NT2/D1 (cell line): ENCODE measurements at regions not wholly inside any gene's neighbourhood (a gene's known extent, or its start where the extent isn't known, plus 50 kb on each side); places are given as distances from the start of the nearest gene placed in this dataset.
"Not testable (repeated sequence)": the region's sequence is repeated elsewhere in the genome, so short reads cannot be mapped to it uniquely, and the experiment has no call there.

ENCODE experiments used
- DNase-seq: peaks from one replicate; pipeline ENCODE4 v3.0.0-alpha.2; 2011; ENCODE audit warnings: low read depth, low spot score
- H3K27me3 ChIP-seq: 2 replicates; pipeline ENCODE4 v1.6.0; 2011; ENCODE audit warnings: mild to moderate bottlenecking; ENCODE audit not compliant: insufficient read length, insufficient read depth
- H3K36me3 ChIP-seq: 2 replicates; pipeline ENCODE4 v1.6.1; 2011; ENCODE audit warnings: mild to moderate bottlenecking, low read length, mixed read lengths; ENCODE audit not compliant: insufficient read depth, insufficient read length
- H3K4me1 ChIP-seq: 2 replicates; pipeline ENCODE4 v1.5.1; 2011; ENCODE audit not compliant: insufficient read depth, insufficient read length
- H3K4me3 ChIP-seq: 2 replicates; pipeline ENCODE4 v1.5.1; 2011; ENCODE audit warnings: low read depth; ENCODE audit not compliant: insufficient read length
- H3K9ac ChIP-seq: 2 replicates; pipeline ENCODE4 v1.6.0; 2011; ENCODE audit warnings: low read depth; ENCODE audit not compliant: insufficient read length
- H3K9me3 ChIP-seq: 2 replicates; pipeline ENCODE4 v1.5.1; 2011; ENCODE audit warnings: mild to moderate bottlenecking, low read length; ENCODE audit not compliant: insufficient read depth
- SUZ12 ChIP-seq: IDR thresholded peaks from 2 replicates; pipeline ENCODE4 v1.6.1; 2011; ENCODE audit not compliant: insufficient read length, insufficient read depth; ENCODE audit errors: extremely low read depth
- YY1 ChIP-seq: IDR thresholded peaks from 2 replicates; pipeline ENCODE4 v1.6.1; 2011; ENCODE audit not compliant: insufficient read length, insufficient read depth
- ZNF274 ChIP-seq: IDR thresholded peaks from 2 replicates; pipeline ENCODE4 v1.6.1; 2011; ENCODE audit warnings: mild to moderate bottlenecking, low read depth, low read length

GRCh38 chr6:68186870-68187269 lies 448.2 kb upstream of the ADGRB3 start:
- no peak overlapping the region for H3K9ac ChIP-seq
- no peaks in the 10 kb centered on the region for H3K9me3 ChIP-seq
- peaks cover 7% of the 10 kb centered on the region for H3K27me3 ChIP-seq
- DNase-seq = no peak
- TF ChIP-seq SUZ12 (no peak), YY1 (no peak), ZNF274 (no peak)
- H3K4me3 ChIP-seq = no peak overlapping the region
- H3K36me3 ChIP-seq = no peaks in the 10 kb centered on the region
- H3K4me1 ChIP-seq = no peaks in the 10 kb centered on the region

GRCh38 chr6:68182386-68182785 lies 452.7 kb upstream of the ADGRB3 start:
- no peaks in the 10 kb centered on the region for H3K4me1 ChIP-seq
- no peaks in the 10 kb centered on the region; the same call in 1 of the 2 replicates for H3K9me3 ChIP-seq
- H3K4me3 ChIP-seq = no peak overlapping the region
- TF ChIP-seq SUZ12 = no peak
- TF ChIP-seq YY1 = no peak
- TF ChIP-seq ZNF274 = no peak
- DNase-seq = no peak
- H3K27me3 ChIP-seq = peaks cover 35% of the 10 kb centered on the region
- H3K9ac ChIP-seq = no peak overlapping the region
- H3K36me3 ChIP-seq = no peaks in the 10 kb centered on the region

GRCh38 chr6:68181027-68181426 lies 454.1 kb upstream of the ADGRB3 start:
- peaks cover 37% of the 10 kb centered on the region for H3K27me3 ChIP-seq
- not testable (repeated sequence) for H3K4me1 ChIP-seq
- peak; percentile 46 for DNase-seq

GRCh38 chr6:68173616-68174015 lies 461.5 kb upstream of the ADGRB3 start:
- Histone ChIP-seq H3K9me3 (no peaks in the 10 kb centered on the region), H3K4me3 (no peak overlapping the region), H3K9ac (no peak overlapping the region), H3K27me3 (peaks cover 13% of the 10 kb centered on the region), H3K36me3 (no peaks in the 10 kb centered on the region), H3K4me1 (no peaks in the 10 kb centered on the region)
- no peak for DNase-seq
- TF ChIP-seq SUZ12 = no peak
- no peak for TF ChIP-seq YY1

More at GRCh38 chr6:68181027-68181426, 454.1 kb upstream of the ADGRB3 start:
- H3K9me3 ChIP-seq, H3K36me3 ChIP-seq, H3K9ac ChIP-seq, H3K4me3 ChIP-seq: not testable (repeated sequence)

- Histone ChIP-seq H3K4me1 (no peaks in the 10 kb centered on the region), H3K9me3 (no peaks in the 10 kb centered on the region), H3K9ac (no peak overlapping the region), H3K36me3 (no peaks in the 10 kb centered on the region), H3K4me3 (no peak overlapping the region), H3K27me3 (no peaks in the 10 kb centered on the region)
- DNase-seq = no peak
- TF ChIP-seq YY1 = no peak
- no peak for TF ChIP-seq ZNF274
- no peak for TF ChIP-seq SUZ12
Measured at GRCh38 chr6:68169922-68170321, 465.2 kb upstream of the ADGRB3 start.

GRCh38 chr6:68167604-68168003 lies 467.5 kb upstream of the ADGRB3 start:
- no peak overlapping the region for H3K9ac ChIP-seq
- DNase-seq = no peak
- H3K27me3 ChIP-seq = no peaks in the 10 kb centered on the region
- H3K9me3 ChIP-seq = no peaks in the 10 kb centered on the region
- H3K36me3 ChIP-seq = no peaks in the 10 kb centered on the region
- no peaks in the 10 kb centered on the region for H3K4me1 ChIP-seq
- TF ChIP-seq ZNF274 = no peak
- no peak for TF ChIP-seq YY1
- no peak for TF ChIP-seq SUZ12
- H3K4me3 ChIP-seq = no peak overlapping the region

- not testable (repeated sequence) for H3K9ac ChIP-seq, H3K27me3 ChIP-seq, H3K4me3 ChIP-seq, H3K36me3 ChIP-seq, DNase-seq, H3K4me1 ChIP-seq
- H3K9me3 ChIP-seq = peaks cover 12% of the 10 kb centered on the region; the same call in 1 of the 2 replicates
Measured at GRCh38 chr6:68160812-68161211, 474.3 kb upstream of the ADGRB3 start.

GRCh38 chr6:68160348-68160747 lies 474.7 kb upstream of the ADGRB3 start:
- Histone ChIP-seq H3K27me3 (no peaks in the 10 kb centered on the region), H3K9ac (no peak overlapping the region), H3K9me3 (peaks cover 12% of the 10 kb centered on the region; the same call in 1 of the 2 replicates), H3K4me1 (no peaks in the 10 kb centered on the region), H3K4me3 (no peak overlapping the region), H3K36me3 (no peaks in the 10 kb centered on the region)
- no peak for TF ChIP-seq YY1
- no peak for TF ChIP-seq SUZ12
- TF ChIP-seq ZNF274 = no peak
- no peak for DNase-seq
